HG03025 (cell line): ENCODE measurements at regions not wholly inside any gene's neighbourhood (a gene's known extent, or its start where the extent isn't known, plus 50 kb on each side); places are given as distances from the start of the nearest gene placed in this dataset.
"Not testable (repeated sequence)": the region's sequence is repeated elsewhere in the genome, so short reads cannot be mapped to it uniquely, and the experiment has no call there.

Experiments used
- ATAC-seq: cut with Tn5 transposase; IDR thresholded peaks from one replicate; pipeline ENCODE4 v1.9.1; 2021; ENCODE audit warnings: mild to moderate bottlenecking, moderate library complexity; ENCODE audit not compliant: unreplicated experiment, low FRiP score

DNA sequence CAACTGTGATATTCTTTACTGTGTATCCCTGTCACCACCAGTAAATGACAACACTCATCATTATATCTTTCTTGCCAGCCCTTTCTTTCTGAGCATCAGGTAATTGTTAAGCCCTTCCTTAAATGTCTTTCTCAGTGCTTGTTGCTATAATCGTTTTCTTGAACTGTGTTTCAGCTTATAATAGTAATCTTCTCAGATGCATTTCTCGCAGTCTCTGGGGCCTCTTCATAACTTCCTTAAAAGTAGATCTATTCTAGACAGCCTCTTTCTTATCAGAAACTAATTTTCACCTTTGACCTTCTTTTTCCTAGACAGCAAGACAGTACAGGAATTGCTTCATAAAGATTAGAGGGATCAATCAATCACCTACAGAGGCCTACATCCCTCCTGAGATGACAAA is 648.1 kb downstream of the CPS1 start:
- peak; percentile 59 for ATAC-seq

DNA sequence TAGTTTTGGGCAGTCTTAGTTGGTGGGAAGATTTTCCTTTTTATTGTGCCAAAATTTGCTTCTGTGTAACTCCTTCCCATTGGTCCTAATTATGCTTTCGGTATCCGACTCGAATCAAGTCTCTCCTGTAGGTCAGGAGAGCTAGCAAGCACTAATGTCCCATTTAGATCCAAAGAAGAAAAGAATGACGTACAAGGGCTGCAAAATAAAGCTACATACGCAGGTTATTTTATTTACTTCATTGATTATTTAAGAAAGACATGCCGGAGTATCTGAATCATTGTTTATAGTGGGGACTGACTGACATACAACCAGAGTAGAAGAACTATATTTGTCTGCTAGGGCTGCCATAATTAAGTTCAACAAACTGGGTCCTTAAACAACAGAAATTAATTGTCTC is 648.5 kb downstream of the CPS1 start:
- ATAC-seq, result no peak

DNA sequence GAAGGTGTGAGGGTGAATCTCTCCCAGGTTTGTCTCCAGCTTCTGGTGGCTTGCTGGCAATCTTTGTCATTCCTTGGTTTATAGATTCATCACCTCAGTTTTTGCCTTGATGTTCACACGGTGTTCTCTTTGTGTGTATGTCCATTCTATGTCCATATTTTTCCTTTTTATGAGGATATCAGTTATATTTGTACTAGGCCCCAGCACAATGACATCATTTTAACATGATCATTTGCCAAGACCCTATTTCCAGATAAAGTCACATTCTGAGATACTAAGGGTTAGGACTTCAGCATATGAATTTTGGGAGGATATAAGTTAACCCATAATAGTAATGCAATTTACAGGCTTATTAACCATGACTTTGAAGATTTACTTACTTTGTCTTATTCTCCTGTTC is 649.0 kb downstream of the CPS1 start:
- no peak for ATAC-seq

DNA sequence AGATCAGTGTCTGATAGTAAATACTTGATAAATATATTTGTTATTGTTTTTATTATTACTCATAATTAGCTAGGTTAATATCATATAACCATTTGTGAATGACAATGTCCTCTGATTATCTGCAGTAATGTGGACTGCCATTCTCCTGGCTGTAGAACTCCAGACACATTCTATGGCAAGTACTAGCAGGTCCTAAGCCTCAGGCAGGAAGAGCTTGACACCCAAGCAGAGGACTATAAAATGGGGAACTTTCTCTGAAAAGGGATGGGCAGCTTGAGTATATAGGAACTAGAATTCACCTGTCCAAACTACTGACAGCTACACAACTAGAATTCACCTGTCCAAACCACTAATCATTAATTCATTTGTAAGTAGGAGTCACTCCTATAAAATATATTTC is 649.4 kb downstream of the CPS1 start:
- ATAC-seq, result no peak

DNA sequence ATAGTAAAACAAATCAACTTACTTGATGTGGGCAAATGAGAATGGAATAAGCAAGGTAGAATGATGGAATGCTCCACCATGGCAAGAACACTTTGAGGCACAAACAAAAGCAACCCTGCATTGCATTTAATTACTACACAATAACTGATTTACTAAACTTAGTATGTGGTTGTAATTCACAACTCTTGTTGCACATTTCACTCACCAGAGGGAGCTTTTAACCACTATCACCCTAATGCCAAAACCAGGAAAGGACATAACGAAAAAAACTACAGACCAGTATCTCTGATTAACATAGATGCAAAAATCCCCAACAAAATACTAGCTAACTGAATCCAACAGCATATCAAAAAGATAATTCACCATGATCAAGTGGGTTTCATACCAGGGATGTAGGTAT is 659.8 kb downstream of the CPS1 start:
- ATAC-seq, result no peak

DNA sequence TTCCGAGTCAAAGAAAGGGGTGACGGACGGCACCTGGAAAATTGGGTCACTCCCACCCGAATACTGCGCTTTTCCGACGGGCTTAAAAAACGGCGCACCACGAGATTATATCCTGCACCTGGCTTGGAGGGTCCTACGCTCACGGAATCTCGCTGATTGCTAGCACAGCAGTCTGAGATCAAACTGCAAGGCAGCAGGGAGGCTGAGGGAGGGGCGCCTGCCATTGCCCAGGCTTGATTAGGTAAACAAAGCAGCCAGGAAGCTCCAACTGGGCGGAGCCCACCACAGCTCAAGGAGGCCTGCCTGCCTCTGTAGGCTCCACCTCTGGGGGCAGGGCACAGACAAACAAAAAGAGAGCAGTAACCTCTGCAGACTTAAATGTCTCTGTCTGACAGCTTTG is 663.1 kb downstream of the CPS1 start:
- not testable (repeated sequence) for ATAC-seq

DNA sequence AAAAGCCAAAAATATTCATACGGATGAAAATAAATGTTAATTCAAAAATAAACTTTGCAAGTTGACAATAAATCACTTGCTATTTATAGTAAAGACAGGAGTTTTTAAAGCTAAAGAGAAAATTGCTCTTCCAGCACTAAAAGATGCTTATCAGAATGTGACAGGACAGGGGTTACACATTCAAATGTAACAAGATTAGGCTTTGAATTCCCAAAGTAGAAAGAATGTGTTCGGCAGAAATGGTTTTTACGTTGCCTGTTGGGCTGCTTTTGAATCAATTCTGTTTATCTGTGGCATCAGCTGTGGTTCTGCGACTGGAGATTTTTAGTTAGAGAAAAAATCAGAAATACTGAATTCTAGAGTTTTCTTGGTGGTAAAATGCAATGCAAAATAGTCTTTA is 669.4 kb downstream of the CPS1 start:
- ATAC-seq, result no peak

DNA sequence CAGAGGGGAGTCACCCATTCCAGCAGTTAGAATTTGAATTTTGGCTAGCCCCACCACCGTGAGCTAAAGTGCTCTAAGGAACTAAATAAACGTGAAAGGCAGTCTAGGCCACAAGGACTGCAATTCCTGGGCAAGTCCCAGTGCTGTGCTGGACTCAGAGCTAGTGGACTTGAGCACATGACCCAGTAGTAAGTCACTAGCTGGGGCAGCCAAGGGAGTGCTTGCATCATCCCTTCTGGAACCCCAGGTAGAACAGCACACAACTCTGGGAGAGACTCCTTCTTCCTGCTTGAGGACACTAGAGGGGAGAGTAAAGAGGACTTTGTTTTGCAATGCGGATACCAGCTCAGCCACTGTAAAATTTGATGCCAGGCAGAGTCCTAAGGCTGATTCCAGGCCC is 672.2 kb downstream of the CPS1 start:
- no peak for ATAC-seq

DNA sequence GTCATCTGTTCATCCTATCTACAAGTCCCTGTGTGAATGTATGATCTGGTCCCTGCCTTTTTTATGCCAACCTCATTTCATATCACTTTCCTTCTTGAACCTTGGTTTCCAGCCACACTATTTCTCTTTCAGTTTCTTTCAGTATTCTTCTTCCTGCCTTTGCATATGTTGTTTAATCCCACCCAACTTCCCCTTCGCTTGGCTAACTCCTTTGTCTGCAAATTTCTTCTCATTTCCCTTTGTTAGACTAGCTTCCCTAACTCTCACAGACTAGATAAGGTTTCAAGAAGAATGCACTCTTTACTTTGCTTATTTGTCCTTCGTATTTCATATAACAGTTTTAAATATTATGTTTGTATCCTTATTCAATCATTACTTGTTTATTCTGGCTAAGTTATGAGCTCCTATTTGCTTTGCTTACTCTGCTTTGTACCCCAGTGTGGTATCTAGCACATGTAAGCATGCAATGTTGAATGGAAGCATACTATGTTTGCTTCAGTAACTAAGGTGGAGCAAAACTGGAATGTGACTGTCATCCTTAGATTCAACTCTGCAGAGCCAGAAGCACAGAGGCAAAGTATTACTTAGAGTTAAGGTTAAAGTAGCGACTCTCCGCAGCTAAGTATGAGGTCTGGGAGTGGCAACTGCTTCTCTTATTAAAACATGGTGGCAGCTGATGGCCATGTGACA is 681.3 kb downstream of the CPS1 start:
- ATAC-seq, result no peak

DNA sequence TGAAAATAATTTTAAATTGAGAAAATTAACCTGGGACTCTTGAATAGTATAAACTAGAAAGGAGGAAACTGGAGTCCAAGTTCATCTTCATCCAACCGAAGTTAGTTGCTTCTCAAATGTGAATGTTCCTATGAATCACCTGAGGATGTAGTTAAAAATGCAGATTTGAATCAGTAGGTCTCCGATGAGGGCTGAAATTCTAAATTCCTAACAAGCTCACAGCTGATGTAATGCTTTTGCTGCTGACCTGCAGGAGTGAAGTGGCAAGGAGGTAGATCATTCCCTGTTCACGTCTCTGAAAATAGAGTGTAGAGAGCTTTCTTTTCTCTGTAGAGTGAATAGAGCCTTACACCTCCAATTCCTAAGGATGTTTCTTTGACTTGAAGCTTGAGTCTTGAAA is 685.5 kb downstream of the CPS1 start:
- no peak for ATAC-seq

DNA sequence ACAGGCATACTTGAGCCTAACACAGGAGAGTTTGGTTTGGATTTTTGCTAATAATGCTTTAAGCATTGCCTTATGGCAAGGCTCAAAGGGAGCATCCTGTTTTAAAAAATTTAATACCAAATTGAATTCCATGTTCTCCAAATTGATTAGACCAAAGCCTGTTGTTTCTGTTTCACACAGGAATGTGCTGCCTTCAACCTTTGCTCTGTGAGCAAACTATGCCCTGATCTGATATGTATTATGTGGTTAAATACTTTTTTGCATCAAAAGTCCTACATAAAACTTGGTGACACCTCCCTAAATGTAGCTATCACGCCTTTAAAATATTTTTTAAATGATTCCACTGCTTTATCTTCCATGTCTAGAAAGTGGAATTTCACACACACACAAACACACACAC is 691.4 kb downstream of the CPS1 start:
- ATAC-seq, result no peak

DNA sequence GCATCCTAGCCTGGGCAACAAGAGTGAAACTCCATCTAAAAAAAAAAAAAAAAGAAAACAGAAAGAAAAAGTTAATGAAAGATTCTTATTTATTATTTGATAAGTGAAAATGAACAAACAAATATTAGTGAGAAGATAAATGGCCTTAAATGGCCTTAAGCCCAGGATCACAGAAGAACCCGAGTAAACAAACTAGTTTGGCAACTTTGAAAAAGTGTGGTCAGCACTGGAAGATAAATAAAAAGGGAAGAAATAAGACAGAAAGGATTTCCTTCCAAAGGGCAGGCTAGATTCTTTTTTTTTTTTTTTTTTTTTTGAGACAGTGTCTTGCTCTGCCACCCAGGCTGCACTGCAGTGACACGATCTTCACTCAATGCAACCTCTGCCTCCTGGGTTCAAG is 692.4 kb downstream of the CPS1 start:
- ATAC-seq, result no peak

DNA sequence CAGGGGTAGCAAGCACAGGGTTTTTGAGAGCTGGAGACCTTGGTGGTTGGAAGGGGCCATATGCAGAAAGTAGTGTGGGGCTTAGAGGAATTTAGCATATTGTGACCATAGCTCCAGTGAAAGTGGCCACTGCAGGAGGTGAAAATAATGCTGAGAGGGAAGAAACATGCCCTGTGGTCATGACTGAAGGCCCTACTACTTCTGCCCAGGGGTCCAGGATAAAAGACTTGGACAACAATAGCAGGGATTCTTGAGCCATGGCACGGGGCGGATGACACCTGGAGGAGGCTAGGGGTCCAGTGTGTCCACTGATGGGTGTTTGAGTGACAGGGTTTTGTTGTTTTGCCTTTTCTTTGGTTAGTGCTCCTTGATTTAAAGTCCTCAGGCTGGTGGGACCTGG is 694.6 kb downstream of the CPS1 start:
- no peak for ATAC-seq

DNA sequence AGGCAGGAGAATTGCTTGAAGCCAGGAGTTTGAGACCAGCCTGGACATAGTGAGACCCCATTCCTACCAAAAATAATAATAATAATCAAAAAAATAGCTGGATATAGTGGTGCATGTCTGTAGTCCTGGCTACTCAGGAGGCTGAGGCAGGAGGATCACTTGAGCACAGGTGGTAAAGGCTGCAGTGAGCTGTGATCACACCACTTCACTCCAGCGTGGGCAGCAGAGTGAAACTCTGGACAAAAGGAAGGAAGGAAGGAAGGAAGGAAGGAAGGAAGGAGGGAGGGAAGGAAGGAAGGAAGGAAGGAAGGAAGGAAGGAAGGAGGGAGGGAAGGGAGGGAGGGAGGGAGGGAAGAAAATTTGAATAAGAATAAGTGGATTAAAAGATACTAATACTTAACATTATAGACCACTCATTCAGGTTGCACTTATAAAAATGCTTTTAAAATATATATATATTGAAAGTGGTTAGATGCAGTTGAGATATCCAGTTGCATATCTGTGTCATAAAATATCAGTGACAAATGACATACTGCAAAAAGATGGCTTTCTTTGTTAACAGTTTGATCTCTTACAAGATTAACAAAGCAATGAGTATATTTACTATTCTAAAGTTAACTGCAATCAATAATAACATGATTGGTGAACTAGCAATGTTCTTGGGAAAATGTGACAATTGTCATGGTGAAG is 702.4 kb downstream of the CPS1 start:
- ATAC-seq, result no peak

DNA sequence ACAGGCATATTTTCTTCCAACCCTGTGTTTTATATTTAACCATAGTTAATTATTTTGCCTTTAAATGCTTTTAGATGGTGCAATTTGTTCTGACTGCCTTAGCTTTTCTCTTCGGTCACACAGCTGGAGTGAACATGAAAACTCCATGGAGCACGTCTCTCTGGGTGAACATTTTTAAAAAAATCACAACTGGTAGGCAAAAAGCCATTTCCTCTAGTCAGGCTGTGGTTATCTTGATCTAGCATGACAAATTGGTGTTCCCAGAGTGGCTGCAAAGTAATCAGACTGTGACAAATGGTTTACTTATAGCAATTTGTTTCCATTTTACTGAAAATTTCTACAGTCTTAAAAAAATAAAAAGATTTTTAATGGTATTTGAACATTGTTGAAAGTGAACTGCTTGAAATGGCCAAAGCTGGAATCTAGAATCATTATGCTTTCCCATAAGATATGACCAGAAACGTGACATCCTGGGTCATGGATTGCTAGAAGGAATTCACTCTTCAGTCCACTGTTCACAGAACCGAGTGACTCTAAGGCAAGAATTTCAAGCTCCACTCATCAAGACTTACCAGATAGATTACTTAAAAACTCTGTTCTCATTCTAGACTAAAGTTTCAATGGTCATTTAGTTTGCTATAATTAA is 703.6 kb downstream of the CPS1 start:
- no peak for ATAC-seq

DNA sequence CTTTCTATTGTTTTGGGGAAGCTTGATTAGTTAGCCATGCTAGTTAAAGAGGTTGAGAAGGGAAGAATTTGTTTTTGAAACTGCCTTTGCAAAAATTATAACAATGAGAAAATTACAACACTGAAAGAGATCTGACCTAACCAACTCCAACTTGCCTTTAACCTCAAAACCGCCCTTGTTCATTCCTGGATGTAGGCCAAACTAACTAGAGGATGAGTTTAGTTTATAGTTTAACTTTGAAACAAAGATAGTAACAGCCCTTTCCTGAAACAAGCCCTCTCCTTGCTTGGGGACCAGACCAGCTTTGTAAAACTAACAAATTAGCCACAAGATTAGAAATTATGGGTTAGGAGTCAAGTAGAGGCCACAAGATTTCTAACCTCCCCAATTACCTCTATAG is 713.9 kb downstream of the CPS1 start:
- no peak for ATAC-seq

DNA sequence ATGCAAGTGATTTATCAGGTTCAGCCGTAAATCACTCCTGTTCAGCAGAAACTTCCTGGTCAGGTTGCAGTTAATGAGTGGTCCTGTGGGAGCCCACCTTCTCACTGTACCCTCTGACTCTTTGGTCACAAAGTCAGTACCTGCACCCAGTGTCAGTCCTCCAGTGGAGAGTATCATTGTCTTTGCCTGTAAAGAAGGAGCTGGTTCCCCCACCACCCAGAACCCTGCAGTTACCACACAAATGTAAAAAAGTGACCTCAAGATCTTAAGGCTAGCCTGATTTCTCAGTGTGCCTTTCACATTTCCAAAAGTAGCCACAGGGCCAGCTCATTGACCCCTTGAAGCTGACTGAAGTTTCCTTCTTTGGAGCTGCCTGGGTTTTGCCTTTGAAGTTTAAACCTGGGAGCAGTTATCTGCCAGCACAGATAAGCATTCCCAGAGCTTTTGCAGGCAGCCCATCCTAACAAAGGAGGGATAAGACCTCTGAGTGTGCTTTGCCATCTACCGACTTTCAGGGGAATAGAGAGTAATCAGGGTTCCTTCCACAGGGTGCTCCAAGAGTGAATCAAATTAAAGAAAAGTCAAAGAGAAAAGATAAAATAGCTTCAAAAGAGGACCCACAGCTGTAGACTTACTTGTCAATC is 725.2 kb downstream of the CPS1 start:
- ATAC-seq, result no peak

DNA sequence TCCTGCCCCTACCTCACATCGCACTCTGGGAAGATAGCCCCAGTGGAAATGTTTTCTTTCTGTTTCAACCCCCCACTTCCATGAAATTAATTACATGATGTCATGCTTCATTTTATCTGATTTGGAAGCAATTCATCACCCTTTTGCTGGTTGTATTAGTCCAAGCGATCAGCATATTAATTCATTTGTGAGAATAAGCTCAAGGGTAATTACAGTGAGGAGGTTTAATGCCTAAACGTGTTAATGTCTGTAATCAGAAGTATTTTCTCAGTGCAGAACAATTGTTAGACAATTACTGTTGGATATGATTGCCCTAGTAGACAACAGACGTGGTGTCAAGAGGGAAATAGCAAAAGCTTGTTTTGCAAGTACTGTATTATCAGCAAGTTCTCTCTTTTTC is 746.3 kb downstream of the CPS1 start:
- ATAC-seq, result no peak

DNA sequence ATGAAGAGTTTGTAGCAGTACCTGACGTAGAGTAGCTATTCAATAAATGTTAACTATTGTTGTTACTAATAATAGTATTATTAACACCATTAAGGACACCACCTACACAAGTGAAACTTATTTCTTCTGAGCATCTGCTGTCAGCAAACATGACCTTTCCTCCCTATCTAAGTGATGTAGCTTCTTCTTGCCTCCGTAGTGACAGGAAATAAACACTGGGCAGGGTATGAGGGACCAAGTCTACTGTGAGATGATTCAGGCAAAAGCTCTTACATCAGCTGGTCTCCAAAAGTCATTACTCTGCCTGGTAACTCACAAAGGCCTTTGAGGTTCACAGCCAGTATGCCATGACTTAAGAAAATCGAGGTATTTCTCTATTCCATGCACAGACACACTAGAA is 750.5 kb downstream of the CPS1 start:
- no peak for ATAC-seq
